Ascending aorta (tissue), 2 donors: ENCODE measurements at regions not wholly inside any gene's neighbourhood (a gene's known extent, or its start where the extent isn't known, plus 50 kb on each side); places are given as distances from the start of the nearest gene placed in this dataset.
"Not testable (repeated sequence)": the region's sequence is repeated elsewhere in the genome, so short reads cannot be mapped to it uniquely, and the experiment has no call there.

Source experiments
- DNase-seq, 2 donors: peaks; one replicate each; pipeline ENCODE4 v3.0.0-alpha.2; 2019; ENCODE audit warnings: low spot score in 2 of 2
- H3K27ac ChIP-seq, 2 donors: fragments of 200-600 bp; sonication (generic); one replicate each; pipeline ENCODE4 v1.5.1; 2016 to 2017; ENCODE audit warnings: mild to moderate bottlenecking in 1 of 2
- H3K27me3 ChIP-seq: fragments of 200-600 bp; sonication (generic); one replicate; pipeline ENCODE4 v1.5.1; 2017
- H3K36me3 ChIP-seq, 2 donors: fragments of 200-600 bp; sonication (generic); one replicate each; pipeline ENCODE4 v1.5.1; 2016
- H3K4me1 ChIP-seq, 2 donors: fragments of 200-600 bp; sonication (generic); one replicate each; pipeline ENCODE4 v1.5.1; 2016 to 2017; ENCODE audit warnings: mild to moderate bottlenecking in 1 of 2
- H3K4me3 ChIP-seq, 2 donors: fragments of 200-600 bp; sonication (generic); one replicate each; pipeline ENCODE4 v1.5.1; 2016 to 2017; ENCODE audit warnings: mild to moderate bottlenecking in 1 of 2
- H3K9me3 ChIP-seq, 2 donors: fragments of 200-600 bp; sonication (generic); one replicate each; pipeline ENCODE4 v1.5.1; 2016
- CTCF ChIP-seq, 3 experiments: fragments of 200-600 bp in 2 of 3; fragments of 450-650 bp in 1 of 3; sonication (generic) in 2 of 3; IDR thresholded peaks; one replicate each; pipeline ENCODE4 v1.5.1; 2016 to 2019; ENCODE audit warnings: antibody characterized with exemption in 3 of 3, mild to moderate bottlenecking in 1 of 3, moderate library complexity in 1 of 3
- intact Hi-C: fragments of 100-400 bp; cut with DNase I; formaldehyde crosslinking; loops from one replicate; pipeline ENCODE4 v1.15.1; 2023

- Histone ChIP-seq H3K27ac (no peak overlapping the region), H3K9me3 (peaks cover 0 to under 1% of the 10 kb centered on the region in 2 donors), H3K4me3 (no peak overlapping the region), H3K4me1 (no peaks in the 10 kb centered on the region), H3K27me3 (no peaks in the 10 kb centered on the region), H3K36me3 (no peaks in the 10 kb centered on the region)
- intact Hi-C loops, result no loop called here
- no peak for DNase-seq
- no peak for TF ChIP-seq CTCF (IDR thresholded peaks at IDR 0.05)
These were observed 555.0 kb downstream of the ANKRD50 start for GRCh38 chr4:124157396-124158083.

GRCh38 chr4:124163401-124163800 is 549.1 kb downstream of the ANKRD50 start:
- no peak for TF ChIP-seq CTCF (IDR thresholded peaks at IDR 0.05)
- DNase-seq, result no peak
- intact Hi-C loops, result no loop called here

GRCh38 chr4:124167602-124168001 is 544.9 kb downstream of the ANKRD50 start:
- intact Hi-C loops, result no loop called here
- Histone ChIP-seq H3K36me3 (no peaks in the 10 kb centered on the region), H3K27me3 (no peaks in the 10 kb centered on the region), H3K9me3 (no peaks in the 10 kb centered on the region), H3K27ac (no peak overlapping the region), H3K4me3 (no peak overlapping the region), H3K4me1 (peaks cover 0 to 4% of the 10 kb centered on the region in 2 donors)
- no peak for TF ChIP-seq CTCF (IDR thresholded peaks at IDR 0.05)
- DNase-seq, result no peak

More at GRCh38 chr4:124163401-124163800, 549.1 kb downstream of the ANKRD50 start:
- H3K27me3 ChIP-seq, result no peaks in the 10 kb centered on the region
- no peaks in the 10 kb centered on the region for H3K36me3 ChIP-seq
- peaks cover 0 to 4% of the 10 kb centered on the region in 2 donors for H3K4me1 ChIP-seq
- no peaks in the 10 kb centered on the region for H3K9me3 ChIP-seq
- no peak overlapping the region for H3K27ac ChIP-seq
- no peak overlapping the region for H3K4me3 ChIP-seq

GRCh38 chr4:124169524-124169923 is 543.0 kb downstream of the ANKRD50 start:
- H3K27ac ChIP-seq, DNase-seq, H3K4me1 ChIP-seq, intact Hi-C loops, H3K4me3 ChIP-seq, H3K27me3 ChIP-seq, H3K36me3 ChIP-seq, H3K9me3 ChIP-seq: not testable (repeated sequence)

GRCh38 chr4:124173912-124174311 is 538.6 kb downstream of the ANKRD50 start:
- intact Hi-C loops, result no loop called here
- H3K9me3 ChIP-seq, result no peaks in the 10 kb centered on the region
- H3K4me1 ChIP-seq, result peaks cover under 1 to 2% of the 10 kb centered on the region in 2 donors
- DNase-seq, result no peak
- no peak for TF ChIP-seq CTCF (IDR thresholded peaks at IDR 0.05)
- no peak overlapping the region for H3K27ac ChIP-seq
- H3K4me3 ChIP-seq, result no peak overlapping the region
- no peaks in the 10 kb centered on the region for H3K36me3 ChIP-seq
- H3K27me3 ChIP-seq, result no peaks in the 10 kb centered on the region

- TF ChIP-seq CTCF (IDR thresholded peaks at IDR 0.05), result no peak
- Histone ChIP-seq H3K36me3 (no peaks in the 10 kb centered on the region), H3K9me3 (no peaks in the 10 kb centered on the region), H3K4me3 (no peak overlapping the region), H3K27me3 (no peaks in the 10 kb centered on the region), H3K4me1 (peaks cover 3 to 12% of the 10 kb centered on the region in 2 donors), H3K27ac (peak overlapping the region in 1 of 2 donors; percentile 67)
- no peak for DNase-seq
- intact Hi-C loops, result no loop called here
These were observed 534.7 kb downstream of the ANKRD50 start for GRCh38 chr4:124177647-124178425.
